BLaER1 (cell line): ENCODE measurements at regions not wholly inside any gene's neighbourhood (a gene's known extent, or its start where the extent isn't known, plus 50 kb on each side); places are given as distances from the start of the nearest gene placed in this dataset.

Experiments
- H3K27ac ChIP-seq: shearing (Covaris generic); formaldehyde crosslinking; 2 replicates; pipeline ENCODE4 v1.8.1; 2022
- H3K27me3 ChIP-seq: shearing (Covaris generic); formaldehyde crosslinking; 2 replicates; pipeline ENCODE4 v1.8.1; 2022
- H3K36me3 ChIP-seq: shearing (Covaris generic); formaldehyde crosslinking; 2 replicates; pipeline ENCODE4 v1.8.1; 2022
- H3K4me1 ChIP-seq: shearing (Covaris generic); formaldehyde crosslinking; 2 replicates; pipeline ENCODE4 v1.8.1; 2022
- H3K4me2 ChIP-seq: shearing (Covaris generic); formaldehyde crosslinking; 2 replicates; pipeline ENCODE4 v1.8.1; 2022
- H3K4me3 ChIP-seq: shearing (Covaris generic); formaldehyde crosslinking; 2 replicates; pipeline ENCODE4 v1.8.1; 2022
- H3K9ac ChIP-seq: shearing (Covaris generic); formaldehyde crosslinking; 2 replicates; pipeline ENCODE4 v1.8.1; 2022
- H3K9me3 ChIP-seq: shearing (Covaris generic); formaldehyde crosslinking; 2 replicates; pipeline ENCODE4 v1.8.1; 2022
- H4K20me1 ChIP-seq: shearing (Covaris generic); formaldehyde crosslinking; 2 replicates; pipeline ENCODE4 v1.8.1; 2022
- Cebpa-rat ChIP-seq: shearing (Covaris generic); IDR thresholded peaks from 2 replicates; pipeline ENCODE4 v1.8.1; 2022

- Histone ChIP-seq H3K4me2 (no peak overlapping the region), H3K27me3 (no peaks in the 10 kb centered on the region), H3K9me3 (peaks cover 15% of the 10 kb centered on the region), H3K4me3 (no peak overlapping the region), H3K9ac (no peak overlapping the region), H3K27ac (no peak overlapping the region), H3K4me1 (no peaks in the 10 kb centered on the region), H3K36me3 (no peaks in the 10 kb centered on the region), H4K20me1 (no peaks in the 10 kb centered on the region)
- TF ChIP-seq Cebpa-rat, result no peak
Measured at GRCh38 chr20:52824494-52825216, 147.5 kb upstream of the TSHZ2 start.

GRCh38 chr20:52823303-52823702, 148.9 kb upstream of the TSHZ2 start:
- no peaks in the 10 kb centered on the region for H4K20me1 ChIP-seq
- TF ChIP-seq Cebpa-rat, result no peak
- no peak overlapping the region for H3K4me2 ChIP-seq
- peaks cover 14% of the 10 kb centered on the region; the same call in 1 of the 2 replicates for H3K9me3 ChIP-seq
- H3K4me1 ChIP-seq, result peaks cover 12% of the 10 kb centered on the region
- no peak overlapping the region for H3K27ac ChIP-seq
- no peak overlapping the region for H3K4me3 ChIP-seq
- no peaks in the 10 kb centered on the region for H3K27me3 ChIP-seq
- no peaks in the 10 kb centered on the region for H3K36me3 ChIP-seq
- H3K9ac ChIP-seq, result no peak overlapping the region

- Histone ChIP-seq H3K36me3 (no peaks in the 10 kb centered on the region), H3K9ac (no peak overlapping the region), H4K20me1 (no peaks in the 10 kb centered on the region), H3K4me2 (no peak overlapping the region), H3K9me3 (peaks cover 15% of the 10 kb centered on the region), H3K4me3 (no peak overlapping the region), H3K27me3 (no peaks in the 10 kb centered on the region), H3K4me1 (peaks cover 30% of the 10 kb centered on the region), H3K27ac (no peak overlapping the region)
- TF ChIP-seq Cebpa-rat, result no peak
Measured at GRCh38 chr20:52820641-52821292, 151.4 kb upstream of the TSHZ2 start.

GRCh38 chr20:52818491-52818890, 153.7 kb upstream of the TSHZ2 start:
- Histone ChIP-seq H3K9ac (no peak overlapping the region), H3K36me3 (no peaks in the 10 kb centered on the region), H3K4me2 (peak overlapping the region; percentile 8; the same call in 1 of the 2 replicates), H3K27ac (0 out of 2 replicates have a peak overlapping the region, but pooled peaks have one; percentile 20), H3K9me3 (peaks cover 15% of the 10 kb centered on the region), H3K27me3 (no peaks in the 10 kb centered on the region), H3K4me3 (no peak overlapping the region), H3K4me1 (peaks cover 53% of the 10 kb centered on the region), H4K20me1 (no peaks in the 10 kb centered on the region)
- TF ChIP-seq Cebpa-rat, result no peak

GRCh38 chr20:52817981-52818380, 154.2 kb upstream of the TSHZ2 start:
- H3K9ac ChIP-seq, result no peak overlapping the region
- H3K4me1 ChIP-seq, result peaks cover 58% of the 10 kb centered on the region
- no peak for TF ChIP-seq Cebpa-rat
- peaks cover 16% of the 10 kb centered on the region for H3K9me3 ChIP-seq
- no peaks in the 10 kb centered on the region for H3K27me3 ChIP-seq
- H4K20me1 ChIP-seq, result no peaks in the 10 kb centered on the region
- no peak overlapping the region for H3K4me3 ChIP-seq
- peak overlapping the region; percentile 20; the same call in 1 of the 2 replicates for H3K27ac ChIP-seq
- H3K36me3 ChIP-seq, result no peaks in the 10 kb centered on the region
- H3K4me2 ChIP-seq, result peak overlapping the region; percentile 8; the same call in 1 of the 2 replicates

GRCh38 chr20:52817511-52817910, 154.6 kb upstream of the TSHZ2 start:
- Histone ChIP-seq H3K4me2 (peak overlapping the region; percentile 8; the same call in 1 of the 2 replicates), H3K36me3 (no peaks in the 10 kb centered on the region), H3K27me3 (no peaks in the 10 kb centered on the region), H3K4me3 (no peak overlapping the region), H3K4me1 (peaks cover 63% of the 10 kb centered on the region), H3K9ac (no peak overlapping the region), H3K27ac (peak overlapping the region; percentile 20; the same call in 1 of the 2 replicates), H3K9me3 (peaks cover 19% of the 10 kb centered on the region), H4K20me1 (no peaks in the 10 kb centered on the region)
- no peak for TF ChIP-seq Cebpa-rat

- Histone ChIP-seq H3K9me3 (peaks cover 16% of the 10 kb centered on the region), H3K27me3 (no peaks in the 10 kb centered on the region), H3K9ac (peak overlapping the region; percentile 63), H3K36me3 (no peaks in the 10 kb centered on the region), H3K27ac (peak overlapping the region; percentile 90), H4K20me1 (no peaks in the 10 kb centered on the region), H3K4me1 (peaks cover 87% of the 10 kb centered on the region), H3K4me2 (peak overlapping the region; percentile 79), H3K4me3 (no peak overlapping the region; the same call in 1 of the 2 replicates)
- no peak for TF ChIP-seq Cebpa-rat
Measured at GRCh38 chr20:52814371-52814770, 157.8 kb upstream of the TSHZ2 start.

GRCh38 chr20:52812231-52812847, 159.8 kb upstream of the TSHZ2 start:
- peak overlapping the region; percentile 6; the same call in 1 of the 2 replicates for H3K4me3 ChIP-seq
- peaks cover 10% of the 10 kb centered on the region for H3K9me3 ChIP-seq
- H3K27me3 ChIP-seq, result no peaks in the 10 kb centered on the region
- H3K27ac ChIP-seq, result peak overlapping the region; percentile 90
- TF ChIP-seq Cebpa-rat, result no peak
- H3K36me3 ChIP-seq, result no peaks in the 10 kb centered on the region
- H3K4me1 ChIP-seq, result peaks cover 67% of the 10 kb centered on the region
- H4K20me1 ChIP-seq, result no peaks in the 10 kb centered on the region
- no peak overlapping the region for H3K9ac ChIP-seq
- H3K4me2 ChIP-seq, result peak overlapping the region; percentile 79

- no peak for TF ChIP-seq Cebpa-rat
- H3K27me3 ChIP-seq, result no peaks in the 10 kb centered on the region
- no peaks in the 10 kb centered on the region for H4K20me1 ChIP-seq
- no peak overlapping the region for H3K27ac ChIP-seq
- H3K4me3 ChIP-seq, result no peak overlapping the region
- no peak overlapping the region for H3K9ac ChIP-seq
- H3K4me2 ChIP-seq, result no peak overlapping the region
- H3K36me3 ChIP-seq, result no peaks in the 10 kb centered on the region
- H3K4me1 ChIP-seq, result peaks cover 41% of the 10 kb centered on the region
- H3K9me3 ChIP-seq, result peaks cover 4% of the 10 kb centered on the region; the same call in 1 of the 2 replicates
Measured at GRCh38 chr20:52809003-52809402, 163.2 kb upstream of the TSHZ2 start.

- H3K27me3 ChIP-seq, result no peaks in the 10 kb centered on the region
- H3K4me1 ChIP-seq, result peaks cover 20% of the 10 kb centered on the region
- H3K4me3 ChIP-seq, result no peak overlapping the region
- no peaks in the 10 kb centered on the region for H4K20me1 ChIP-seq
- H3K36me3 ChIP-seq, result no peaks in the 10 kb centered on the region
- H3K9me3 ChIP-seq, result no peaks in the 10 kb centered on the region
- H3K27ac ChIP-seq, result no peak overlapping the region
- H3K9ac ChIP-seq, result no peak overlapping the region
- no peak for TF ChIP-seq Cebpa-rat
- H3K4me2 ChIP-seq, result no peak overlapping the region
Measured at GRCh38 chr20:52806918-52807317, 165.2 kb upstream of the TSHZ2 start.
